HG02981 (cell line): ENCODE measurements at regions not wholly inside any gene's neighbourhood (a gene's known extent, or its start where the extent isn't known, plus 50 kb on each side); places are given as distances from the start of the nearest gene placed in this dataset.

Source experiments
- ATAC-seq: cut with Tn5 transposase; IDR thresholded peaks from one replicate; pipeline ENCODE4 v1.9.1; 2021; ENCODE audit warnings: mild to moderate bottlenecking, moderate library complexity; ENCODE audit not compliant: unreplicated experiment

GRCh38 chr5:72623323-72623722 is 116.1 kb upstream of the ZNF366 start:
- no peak for ATAC-seq

GRCh38 chr5:72622170-72622760 is 115.1 kb upstream of the ZNF366 start:
- ATAC-seq: no peak

- ATAC-seq: no peak
Measured at GRCh38 chr5:72621576-72621975, 114.4 kb upstream of the ZNF366 start.

GRCh38 chr5:72619677-72620076 is 112.5 kb upstream of the ZNF366 start:
- ATAC-seq: no peak

- ATAC-seq: no peak
Measured at GRCh38 chr5:72619251-72619650, 112.0 kb upstream of the ZNF366 start.

GRCh38 chr5:72618708-72619107 is 111.5 kb upstream of the ZNF366 start:
- no peak for ATAC-seq

- ATAC-seq: no peak
Measured at GRCh38 chr5:72615061-72615460, 107.9 kb upstream of the ZNF366 start.

GRCh38 chr5:72613515-72613914 is 106.3 kb upstream of the ZNF366 start:
- no peak for ATAC-seq

- no peak for ATAC-seq
Measured at GRCh38 chr5:72612810-72613209, 105.6 kb upstream of the ZNF366 start.

- ATAC-seq: no peak
Measured at GRCh38 chr5:72611118-72611730, 104.0 kb upstream of the ZNF366 start.

GRCh38 chr5:72608926-72609325 is 101.7 kb upstream of the ZNF366 start:
- ATAC-seq: no peak

- no peak for ATAC-seq
Measured at GRCh38 chr5:72608297-72608696, 101.1 kb upstream of the ZNF366 start.

GRCh38 chr5:72607381-72607780 is 100.2 kb upstream of the ZNF366 start:
- no peak for ATAC-seq

GRCh38 chr5:72606525-72606924 is 99.3 kb upstream of the ZNF366 start:
- ATAC-seq: no peak

- no peak for ATAC-seq
Measured at GRCh38 chr5:72605632-72606031, 98.4 kb upstream of the ZNF366 start.

GRCh38 chr5:72604798-72605154 is 97.6 kb upstream of the ZNF366 start:
- ATAC-seq: no peak

GRCh38 chr5:72604111-72604797 is 97.0 kb upstream of the ZNF366 start:
- ATAC-seq: no peak

GRCh38 chr5:72602696-72603685 is 95.8 kb upstream of the ZNF366 start:
- ATAC-seq: no peak

- no peak for ATAC-seq
Measured at GRCh38 chr5:72601861-72602260, 94.7 kb upstream of the ZNF366 start.

- ATAC-seq: no peak
Measured at GRCh38 chr5:72600391-72600981, 93.3 kb upstream of the ZNF366 start.
